Dedifferentiated amniotic fluid mesenchymal stem cell (primary cell): ENCODE measurements at regions not wholly inside any gene's neighbourhood (a gene's known extent, or its start where the extent isn't known, plus 50 kb on each side); places are given as distances from the start of the nearest gene placed in this dataset.
"Not testable (repeated sequence)": the region's sequence is repeated elsewhere in the genome, so short reads cannot be mapped to it uniquely, and the experiment has no call there.

Experiments
- DNase-seq: peaks from one replicate; pipeline ENCODE4 v3.0.0-alpha.2; 2016; ENCODE audit errors: extremely low spot score

DNA sequence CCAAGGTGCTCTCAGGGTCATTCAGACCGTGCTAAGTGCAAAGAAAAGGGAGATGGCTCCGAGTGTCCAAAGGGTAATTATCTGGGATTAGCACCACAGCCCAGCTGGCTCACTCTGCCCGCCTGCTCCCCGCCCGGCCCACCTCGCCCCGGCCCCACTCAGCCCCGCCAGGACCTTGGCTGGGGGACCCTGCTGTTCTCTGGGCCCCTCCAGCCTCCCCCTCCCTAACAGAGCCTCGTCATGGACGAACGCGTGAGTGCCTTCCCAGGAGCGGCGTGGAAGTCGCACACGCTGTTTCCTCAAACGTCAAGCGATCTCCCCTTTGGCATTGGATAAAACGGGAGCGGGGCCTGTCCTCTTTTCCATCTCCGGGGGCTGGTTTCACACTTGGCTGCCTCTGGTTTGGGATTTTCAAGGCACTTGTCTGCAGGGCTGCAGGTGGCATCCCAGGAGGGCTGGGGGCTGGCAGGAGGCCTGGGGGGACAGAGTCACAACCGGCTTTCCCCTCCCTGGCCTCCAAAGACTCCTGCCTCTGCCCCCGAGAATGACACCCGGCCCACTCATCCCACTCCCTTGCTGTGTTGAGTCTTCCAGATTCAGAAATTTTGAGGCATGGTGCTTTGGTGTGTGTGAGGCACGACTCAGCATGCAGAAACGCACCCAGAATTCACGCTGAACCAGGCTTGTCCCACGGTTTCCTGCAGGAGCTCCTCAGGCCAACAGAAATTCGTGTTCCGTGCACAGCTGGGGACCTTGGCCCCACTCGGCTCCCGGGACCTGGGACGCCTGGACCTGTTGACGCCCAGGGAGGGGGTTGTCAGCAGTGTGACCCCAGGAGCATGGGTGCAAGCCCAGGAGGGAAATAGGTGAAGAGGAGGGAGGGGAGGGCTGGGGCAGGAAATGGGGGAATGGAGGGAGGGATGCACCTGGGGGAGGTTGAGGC lies 110.0 kb downstream of the PDGFA start:
- DNase-seq, result no peak

- no peak for DNase-seq
These were observed 109.2 kb downstream of the PDGFA start for GRCh38 chr7:410395-410910.

DNA sequence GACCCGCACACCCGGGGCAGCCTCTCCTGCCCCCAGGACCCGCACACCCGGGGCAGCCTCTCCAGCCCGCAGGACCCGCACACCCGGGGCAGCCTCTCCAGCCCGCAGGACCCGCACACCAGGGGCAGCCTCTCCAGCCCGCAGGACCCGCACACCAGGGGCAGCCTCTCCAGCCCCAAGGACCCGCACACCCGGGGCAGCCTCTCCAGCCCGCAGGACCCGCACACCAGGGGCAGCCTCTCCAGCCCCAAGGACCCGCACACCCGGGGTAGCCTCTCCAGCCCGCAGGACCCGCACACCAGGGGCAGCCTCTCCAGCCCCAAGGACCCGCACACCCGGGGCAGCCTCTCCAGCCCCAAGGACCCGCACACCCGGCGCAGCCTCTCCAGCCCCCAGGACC lies 108.5 kb downstream of the PDGFA start:
- not testable (repeated sequence) for DNase-seq

- DNase-seq, result no peak
These were observed 107.9 kb downstream of the PDGFA start for GRCh38 chr7:411677-412312.

GRCh38 chr7:412313-412710 lies 107.3 kb downstream of the PDGFA start:
- no peak for DNase-seq

GRCh38 chr7:414681-415560 lies 104.7 kb downstream of the PDGFA start:
- no peak for DNase-seq

DNA sequence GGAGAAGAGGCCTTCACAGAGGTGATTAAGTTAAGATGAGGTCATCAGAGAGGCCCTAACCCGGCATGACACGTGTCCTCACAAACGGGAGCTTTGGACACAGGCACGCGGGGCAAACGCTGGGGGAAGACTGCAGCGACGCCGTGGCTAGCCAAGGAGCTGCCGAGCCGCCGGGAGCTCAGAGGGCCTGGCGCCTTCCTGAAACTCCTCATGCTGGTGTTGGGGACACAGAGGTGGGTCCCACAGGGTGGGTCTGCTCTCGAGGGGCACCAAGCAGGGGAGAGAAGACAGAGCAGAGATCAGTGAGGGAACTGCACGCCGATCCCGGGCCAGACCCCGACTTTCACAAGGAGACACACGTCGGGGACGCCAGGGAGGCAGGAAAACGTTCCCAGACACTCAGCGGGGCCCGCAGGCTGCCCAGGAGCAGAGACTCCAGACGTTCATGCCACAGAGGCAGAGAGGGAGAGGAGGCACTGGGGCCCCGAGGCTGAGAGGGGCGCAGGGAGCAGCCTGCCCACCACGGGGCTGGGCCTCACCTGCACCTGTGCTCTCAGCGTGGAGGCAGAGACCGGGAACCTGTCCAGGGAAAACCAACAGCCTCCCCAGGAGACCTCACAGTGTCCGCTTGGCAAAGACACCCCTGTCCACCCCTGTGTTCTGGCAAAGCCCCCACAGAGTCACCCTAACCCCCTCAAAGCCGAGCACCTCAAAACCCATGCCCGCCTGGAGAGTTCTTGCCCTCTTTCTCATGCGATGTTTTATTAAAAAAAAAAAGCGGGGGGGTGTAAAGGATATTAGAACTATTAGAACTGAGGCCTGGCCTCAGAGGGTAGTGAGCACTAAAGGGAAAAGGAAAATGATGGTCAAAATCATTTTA lies 103.8 kb downstream of the PDGFA start:
- no peak for DNase-seq

GRCh38 chr7:416761-417624 lies 102.7 kb downstream of the PDGFA start:
- no peak for DNase-seq

GRCh38 chr7:417625-417889 lies 102.1 kb downstream of the PDGFA start:
- DNase-seq, result no peak

GRCh38 chr7:417973-418601 lies 101.6 kb downstream of the PDGFA start:
- DNase-seq, result no peak

DNA sequence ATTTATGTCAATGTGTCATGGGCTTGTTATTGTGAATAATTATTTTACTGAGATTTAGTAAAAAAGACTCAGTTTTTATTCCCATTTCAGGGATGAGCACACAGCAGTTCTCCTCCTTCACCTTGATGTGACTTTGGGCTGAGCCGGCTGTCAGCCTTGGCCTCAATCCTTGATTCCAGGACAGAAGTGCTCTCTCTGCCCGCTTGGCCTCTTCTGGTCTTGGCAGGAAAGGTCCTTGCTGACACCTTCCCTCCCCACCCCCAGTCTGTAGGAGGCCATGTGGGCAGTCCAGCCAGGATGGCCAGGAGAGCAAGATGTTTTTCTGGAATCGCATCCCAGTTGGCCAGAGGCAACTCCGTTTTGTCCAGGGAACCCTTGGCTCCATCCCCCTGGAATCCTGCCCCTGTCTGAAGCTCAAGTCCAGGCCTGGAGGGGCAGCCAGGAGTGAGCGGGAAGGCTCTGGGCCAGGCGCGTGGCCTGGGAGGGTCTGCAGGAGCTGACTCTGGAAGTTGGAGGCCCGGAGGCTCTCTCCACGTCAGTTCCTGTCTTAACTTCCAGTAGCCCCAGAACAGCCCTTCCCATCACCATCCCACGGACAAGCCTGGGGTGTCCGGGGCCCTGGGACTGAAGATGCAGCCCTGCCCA lies 100.9 kb downstream of the PDGFA start:
- DNase-seq, result no peak

GRCh38 chr7:420142-421093 lies 99.2 kb downstream of the PDGFA start:
- no peak for DNase-seq

DNA sequence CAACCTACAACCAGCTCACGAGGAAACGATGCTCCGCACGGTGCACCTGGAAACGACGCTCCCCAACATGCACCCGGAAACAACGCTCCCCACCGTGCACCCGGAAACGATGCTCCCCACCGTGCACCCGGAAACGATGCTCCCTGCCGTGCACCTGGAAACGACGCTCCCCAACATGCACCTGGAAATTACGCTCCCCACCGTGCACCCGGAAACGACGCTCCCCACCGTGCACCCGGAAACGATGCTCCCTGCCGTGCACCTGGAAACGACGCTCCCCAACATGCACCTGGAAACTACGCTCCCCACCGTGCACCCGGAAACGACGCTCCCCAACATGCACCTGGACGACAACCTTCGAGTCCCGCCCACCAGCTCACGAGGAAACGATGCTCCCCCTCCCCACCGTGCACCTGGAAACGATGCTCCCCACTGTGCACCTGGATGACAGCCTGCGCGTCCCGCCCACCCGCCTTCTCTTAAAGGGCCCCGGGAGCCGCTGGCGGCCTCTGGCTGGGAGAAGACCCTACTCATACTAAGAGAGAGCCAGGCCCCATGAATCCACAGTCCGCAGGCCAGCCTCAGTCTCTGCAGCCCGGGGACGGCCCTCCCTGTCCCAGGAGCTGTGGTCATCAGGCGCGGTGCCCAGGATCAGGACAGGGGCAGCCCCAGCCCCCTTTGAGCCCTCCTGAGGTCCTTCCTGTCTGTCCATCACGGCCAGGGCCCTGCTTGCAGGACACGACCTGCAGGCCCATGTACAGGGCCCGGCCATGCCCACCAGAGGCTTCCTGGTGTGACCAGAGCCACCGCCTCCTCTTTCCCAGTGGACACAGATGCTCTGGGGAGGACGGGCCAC lies 98.3 kb downstream of the PDGFA start:
- DNase-seq, result no peak

- DNase-seq, result no peak
These were observed 97.3 kb downstream of the PDGFA start for GRCh38 chr7:422191-422885.

DNA sequence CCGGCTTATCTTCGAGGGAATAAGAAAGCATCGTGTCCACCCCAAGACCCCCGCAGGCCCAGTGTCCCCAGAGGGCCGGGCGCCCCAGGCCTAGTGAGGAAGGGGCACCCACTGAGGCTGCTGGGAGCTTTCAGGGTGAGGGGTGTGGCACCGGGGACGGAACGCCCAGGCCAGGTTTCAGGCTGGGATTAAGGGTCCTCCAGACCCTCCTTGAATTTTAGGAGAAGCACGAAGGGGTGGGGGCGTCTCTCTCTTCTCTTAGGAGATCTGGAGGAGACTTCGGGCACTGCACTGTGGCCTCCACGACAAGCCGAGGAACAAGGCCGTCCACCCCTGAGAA lies 96.8 kb downstream of the PDGFA start:
- DNase-seq, result no peak
